HEK293T (cell line): ENCODE measurements at regions not wholly inside any gene's neighbourhood (a gene's known extent, or its start where the extent isn't known, plus 50 kb on each side); places are given as distances from the start of the nearest gene placed in this dataset.
"Not testable (repeated sequence)": the region's sequence is repeated elsewhere in the genome, so short reads cannot be mapped to it uniquely, and the experiment has no call there.

Source experiments
- CTCF ChIA-PET: fragments of 350-600 bp; formaldehyde crosslinking; extraction: SDS; loops from one replicate; lab custom pipeline; 2021; ENCODE audit warnings: antibody characterized with exemption, inconsistent platforms; lab: Yijun Ruan, JAX
- POLR2A ChIA-PET: fragments of 350-600 bp; formaldehyde crosslinking; extraction: SDS; loops from one replicate; lab custom pipeline; 2020; ENCODE audit warnings: antibody characterized with exemption, inconsistent platforms; lab: Yijun Ruan, JAX
- DNase-seq: peaks from one replicate; pipeline ENCODE4 v3.0.0; 2012; ENCODE audit warnings: mixed read lengths; ENCODE audit errors: extremely low spot score
- ARNT ChIP-seq: fragments of 450-650 bp; IDR thresholded peaks from 2 replicates; pipeline ENCODE4 v1.6.1; 2017; ENCODE audit warnings: mild to moderate bottlenecking
- BHLHE40 ChIP-seq: fragments of 450-650 bp; IDR thresholded peaks from 2 replicates; pipeline ENCODE4 v1.6.1; 2016; ENCODE audit warnings: mild to moderate bottlenecking, moderate library complexity, borderline replicate concordance
- CTBP1 ChIP-seq: fragments of 450-650 bp; IDR thresholded peaks from 2 replicates; pipeline ENCODE4 v1.6.1; 2016; ENCODE audit warnings: borderline replicate concordance
- ELF4 ChIP-seq: fragments of 450-650 bp; IDR thresholded peaks from 2 replicates; pipeline ENCODE4 v1.6.1; 2017; ENCODE audit warnings: antibody characterized with exemption
- FOXA1 ChIP-seq: fragments of 450-650 bp; IDR thresholded peaks from 2 replicates; pipeline ENCODE4 v1.6.1; 2016; ENCODE audit warnings: mild to moderate bottlenecking
- FOXK2 ChIP-seq: fragments of 450-650 bp; IDR thresholded peaks from 2 replicates; pipeline ENCODE4 v1.6.1; 2016; ENCODE audit warnings: mild to moderate bottlenecking
- FOXM1 ChIP-seq: fragments of 450-650 bp; IDR thresholded peaks from 2 replicates; pipeline ENCODE4 v1.6.1; 2017; ENCODE audit warnings: mild to moderate bottlenecking, borderline replicate concordance
- HDGF ChIP-seq: fragments of 450-650 bp; IDR thresholded peaks from 2 replicates; pipeline ENCODE4 v1.6.1; 2017; ENCODE audit warnings: antibody characterized with exemption, borderline replicate concordance
- L3MBTL2 ChIP-seq: fragments of 450-650 bp; conservative IDR thresholded peaks from 2 replicates; pipeline ENCODE4 v1.6.1; 2016; ENCODE audit warnings: mild to moderate bottlenecking
- LEF1 ChIP-seq: fragments of 450-650 bp; IDR thresholded peaks from 2 replicates; pipeline ENCODE4 v1.6.1; 2017; ENCODE audit warnings: mild to moderate bottlenecking, borderline replicate concordance
- NFRKB ChIP-seq: fragments of 450-650 bp; IDR thresholded peaks from 2 replicates; pipeline ENCODE4 v1.6.1; 2016; ENCODE audit warnings: mild to moderate bottlenecking, moderate library complexity
- PKNOX1 ChIP-seq: fragments of 450-650 bp; IDR thresholded peaks from 2 replicates; pipeline ENCODE4 v1.6.1; 2016
- SP1 ChIP-seq: fragments of 450-650 bp; IDR thresholded peaks from 2 replicates; pipeline ENCODE4 v1.6.1; 2017
- SUZ12 ChIP-seq: fragments of 450-650 bp; IDR thresholded peaks from 2 replicates; pipeline ENCODE4 v1.6.1; 2016; ENCODE audit warnings: mild to moderate bottlenecking
- TARDBP ChIP-seq: fragments of 450-650 bp; IDR thresholded peaks from 2 replicates; pipeline ENCODE4 v1.6.1; 2016
- ZNF384 ChIP-seq: fragments of 450-650 bp; IDR thresholded peaks from 2 replicates; pipeline ENCODE4 v1.6.1; 2016

GRCh38 chr10:129063212-129063611 lies 403.8 kb upstream of the MGMT start:
- CTCF ChIA-PET: no interaction called here
- TF ChIP-seq FOXK2 (no peak), PKNOX1 (no peak), TARDBP (no peak), LEF1 (no peak), FOXM1 (no peak)
- POLR2A ChIA-PET: no interaction called here
- DNase-seq: no peak

DNA sequence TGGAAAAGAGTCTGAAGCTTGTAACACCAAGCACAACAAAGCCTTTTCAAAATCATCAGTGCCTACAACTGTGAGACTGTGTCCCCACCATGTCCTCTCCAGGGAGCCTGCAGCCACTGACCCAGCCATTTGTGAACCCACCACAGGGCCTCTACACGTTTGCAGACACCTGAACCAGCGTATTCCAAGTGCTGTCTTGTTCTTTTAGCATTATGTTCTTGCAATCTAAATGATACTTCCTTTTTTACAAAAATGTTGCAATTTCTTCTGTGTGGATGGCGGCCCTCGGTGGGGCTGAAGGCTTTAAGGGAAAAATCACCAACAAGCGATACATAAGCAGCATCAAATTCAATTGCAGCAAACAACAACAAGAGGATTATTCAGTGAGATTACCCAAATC lies 403.2 kb upstream of the MGMT start:
- ChIA-PET CTCF (no interaction called here), POLR2A (no interaction called here)
- no peak for DNase-seq
- TF ChIP-seq LEF1: no peak
- no peak for TF ChIP-seq BHLHE40
- TF ChIP-seq FOXM1: no peak
- no peak for TF ChIP-seq ZNF384
- no peak for TF ChIP-seq SUZ12
- TF ChIP-seq ARNT: no peak
- TF ChIP-seq ELF4: no peak
- no peak for TF ChIP-seq CTBP1
- no peak for TF ChIP-seq HDGF
- TF ChIP-seq FOXA1: no peak
- no peak for TF ChIP-seq L3MBTL2
- TF ChIP-seq TARDBP: no peak
- no peak for TF ChIP-seq PKNOX1
- no peak for TF ChIP-seq SP1
- no peak for TF ChIP-seq FOXK2
- no peak for TF ChIP-seq NFRKB

- POLR2A ChIA-PET, CTCF ChIA-PET, DNase-seq: not testable (repeated sequence)
Observed at GRCh38 chr10:129066529-129066928, 400.5 kb upstream of the MGMT start.

DNA sequence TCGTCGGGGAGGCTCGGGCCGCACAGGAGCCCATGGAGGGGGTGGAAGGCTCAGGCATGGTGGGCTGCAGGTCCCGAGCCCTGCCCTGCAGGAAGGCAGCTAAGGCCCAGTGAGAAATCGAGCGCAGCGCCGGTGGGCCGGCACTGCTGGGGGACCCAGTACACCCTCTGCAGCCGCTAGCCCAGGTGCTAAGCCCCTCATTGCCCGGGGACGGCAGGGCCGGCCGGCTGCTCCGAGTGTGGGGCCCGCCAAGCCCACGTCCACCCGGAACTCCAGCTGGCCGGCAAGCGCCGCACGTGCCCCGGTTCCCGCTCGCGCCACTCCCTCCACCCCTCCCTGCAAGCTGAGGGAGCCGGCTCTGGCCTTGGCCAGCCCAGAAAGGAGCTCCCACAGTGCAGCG lies 395.6 kb upstream of the MGMT start:
- DNase-seq, CTCF ChIA-PET, POLR2A ChIA-PET: not testable (repeated sequence)

DNA sequence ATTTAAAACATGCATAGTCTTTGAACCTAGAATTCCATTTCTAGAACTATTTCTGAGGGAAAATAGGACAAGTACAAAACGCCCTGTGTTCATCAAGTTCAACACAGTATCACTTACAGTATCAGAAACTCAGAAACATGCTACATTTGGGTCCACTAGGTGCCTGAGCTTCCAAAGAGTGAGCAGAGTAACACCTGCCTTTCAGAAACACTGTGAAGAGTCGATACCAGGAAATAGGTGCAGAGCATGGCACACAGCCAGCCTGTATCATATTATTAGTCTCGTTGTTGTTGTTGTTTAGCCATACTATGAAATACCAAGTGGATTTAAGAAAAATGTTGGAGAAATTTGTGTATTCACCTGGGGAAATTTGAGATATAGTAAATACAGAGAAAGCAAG lies 392.1 kb upstream of the MGMT start:
- no peak for DNase-seq
- ChIA-PET POLR2A (no interaction called here), CTCF (no interaction called here)
- TF ChIP-seq FOXM1 (no peak), BHLHE40 (no peak), TARDBP (no peak), HDGF (no peak), SP1 (no peak), LEF1 (no peak), FOXA1 (no peak), CTBP1 (no peak), SUZ12 (no peak), PKNOX1 (no peak), ARNT (no peak), ELF4 (no peak), FOXK2 (no peak), ZNF384 (no peak), NFRKB (no peak), L3MBTL2 (no peak)

DNA sequence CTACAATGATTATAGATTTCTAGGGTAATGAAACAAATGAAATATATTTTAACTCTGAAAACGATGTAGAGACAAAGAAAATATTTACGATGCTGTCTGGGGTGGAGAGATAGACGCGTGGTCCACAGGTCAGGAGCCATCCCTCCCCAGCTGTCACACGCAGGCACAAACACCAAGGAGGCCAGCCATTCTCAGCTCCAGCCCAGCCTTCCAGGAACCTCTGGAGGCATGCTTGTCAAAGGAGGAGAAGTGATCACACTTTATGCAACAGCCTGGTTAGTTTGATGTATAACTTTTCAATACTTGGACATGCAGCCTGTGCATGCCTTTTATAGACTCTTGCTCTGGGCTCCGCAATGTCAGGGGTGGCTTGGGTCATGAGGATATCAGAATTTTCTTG lies 391.5 kb upstream of the MGMT start:
- no peak for DNase-seq
- TF ChIP-seq ZNF384 (no peak), FOXK2 (no peak), FOXA1 (no peak), ELF4 (no peak), NFRKB (no peak), TARDBP (no peak), HDGF (no peak), FOXM1 (no peak), PKNOX1 (no peak), L3MBTL2 (no peak), SUZ12 (no peak), LEF1 (no peak)
- ChIA-PET CTCF (no interaction called here), POLR2A (no interaction called here)

- TF ChIP-seq HDGF (no peak), CTBP1 (no peak)
- POLR2A ChIA-PET: no interaction called here
- CTCF ChIA-PET: no interaction called here
- no peak for DNase-seq
Observed at GRCh38 chr10:129075927-129076326, 391.1 kb upstream of the MGMT start.
